ENCODE measurements at regions not wholly inside any gene's neighbourhood (a gene's known extent, or its start where the extent isn't known, plus 50 kb on each side); places are given as distances from the start of the nearest gene placed in this dataset.
"Not testable (repeated sequence)": the region's sequence is repeated elsewhere in the genome, so short reads cannot be mapped to it uniquely, and the experiment has no call there.

- TF ChIP-seq CTCF, POLR2A (IDR thresholded peaks at IDR 0.05): not testable (repeated sequence)
These were observed 408.6 kb upstream of the AMELY start for GRCh38 chrY:7320171-7320570.
